Gastroesophageal sphincter (tissue), 3 donors: ENCODE measurements at regions not wholly inside any gene's neighbourhood (a gene's known extent, or its start where the extent isn't known, plus 50 kb on each side); places are given as distances from the start of the nearest gene placed in this dataset.

Experiments
- EP300 ChIP-seq: sonication (generic); formaldehyde crosslinking; IDR thresholded peaks from one replicate; pipeline ENCODE4 v1.6.1; 2017; ENCODE audit warnings: antibody characterized with exemption, mild to moderate bottlenecking
- POLR2A ChIP-seq, 2 donors: fragments of 450-650 bp; IDR thresholded peaks; one replicate each; pipeline ENCODE4 v1.6.1; 2017; ENCODE audit warnings: antibody characterized with exemption in 2 of 2, mild to moderate bottlenecking in 2 of 2, moderate library complexity in 1 of 2
- POLR2AphosphoS5 ChIP-seq: sonication (generic); formaldehyde crosslinking; IDR thresholded peaks from one replicate; pipeline ENCODE4 v1.6.1; 2017; ENCODE audit warnings: antibody characterized with exemption
- TF ChIP-seq, protein P1 (sequence below), 4 experiments: fragments of 200-600 bp in 2 of 4; fragments of 450-650 bp in 2 of 4; sonication (generic) in 1 of 4; IDR thresholded peaks; one replicate each; pipeline ENCODE4 v1.5.1; 2017 to 2019; ENCODE audit warnings: antibody characterized with exemption in 4 of 4, mild to moderate bottlenecking in 2 of 4, moderate library complexity in 2 of 4

DNA sequence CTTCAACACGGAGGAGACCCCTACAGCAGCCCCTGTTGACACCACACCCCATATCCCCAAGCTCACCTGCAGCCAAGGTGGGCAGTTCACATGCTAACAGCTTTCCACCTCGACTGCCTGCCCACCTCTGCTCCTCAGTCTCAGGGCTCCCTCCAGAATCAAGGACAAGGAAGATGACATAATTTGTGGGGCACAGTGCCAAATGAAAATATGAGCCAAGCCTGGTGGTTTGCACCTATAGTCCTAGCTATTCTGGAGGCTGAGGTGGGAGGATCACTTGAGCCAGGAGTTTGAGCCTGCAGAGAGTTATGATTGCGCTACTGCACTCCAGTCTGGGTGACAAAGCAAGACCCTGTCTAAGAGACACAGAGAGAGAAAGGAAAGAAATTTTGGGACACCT is 516.3 kb downstream of the BCOR start:
- TF ChIP-seq, protein P1, sequence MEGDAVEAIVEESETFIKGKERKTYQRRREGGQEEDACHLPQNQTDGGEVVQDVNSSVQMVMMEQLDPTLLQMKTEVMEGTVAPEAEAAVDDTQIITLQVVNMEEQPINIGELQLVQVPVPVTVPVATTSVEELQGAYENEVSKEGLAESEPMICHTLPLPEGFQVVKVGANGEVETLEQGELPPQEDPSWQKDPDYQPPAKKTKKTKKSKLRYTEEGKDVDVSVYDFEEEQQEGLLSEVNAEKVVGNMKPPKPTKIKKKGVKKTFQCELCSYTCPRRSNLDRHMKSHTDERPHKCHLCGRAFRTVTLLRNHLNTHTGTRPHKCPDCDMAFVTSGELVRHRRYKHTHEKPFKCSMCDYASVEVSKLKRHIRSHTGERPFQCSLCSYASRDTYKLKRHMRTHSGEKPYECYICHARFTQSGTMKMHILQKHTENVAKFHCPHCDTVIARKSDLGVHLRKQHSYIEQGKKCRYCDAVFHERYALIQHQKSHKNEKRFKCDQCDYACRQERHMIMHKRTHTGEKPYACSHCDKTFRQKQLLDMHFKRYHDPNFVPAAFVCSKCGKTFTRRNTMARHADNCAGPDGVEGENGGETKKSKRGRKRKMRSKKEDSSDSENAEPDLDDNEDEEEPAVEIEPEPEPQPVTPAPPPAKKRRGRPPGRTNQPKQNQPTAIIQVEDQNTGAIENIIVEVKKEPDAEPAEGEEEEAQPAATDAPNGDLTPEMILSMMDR (IDR thresholded peaks at IDR 0.05): no peak
- no peak for TF ChIP-seq POLR2AphosphoS5
- TF ChIP-seq POLR2A (IDR thresholded peaks at IDR 0.05): no peak
- no peak for TF ChIP-seq EP300
